ENCODE measurements at regions not wholly inside any gene's neighbourhood (a gene's known extent, or its start where the extent isn't known, plus 50 kb on each side); places are given as distances from the start of the nearest gene placed in this dataset.

DNA sequence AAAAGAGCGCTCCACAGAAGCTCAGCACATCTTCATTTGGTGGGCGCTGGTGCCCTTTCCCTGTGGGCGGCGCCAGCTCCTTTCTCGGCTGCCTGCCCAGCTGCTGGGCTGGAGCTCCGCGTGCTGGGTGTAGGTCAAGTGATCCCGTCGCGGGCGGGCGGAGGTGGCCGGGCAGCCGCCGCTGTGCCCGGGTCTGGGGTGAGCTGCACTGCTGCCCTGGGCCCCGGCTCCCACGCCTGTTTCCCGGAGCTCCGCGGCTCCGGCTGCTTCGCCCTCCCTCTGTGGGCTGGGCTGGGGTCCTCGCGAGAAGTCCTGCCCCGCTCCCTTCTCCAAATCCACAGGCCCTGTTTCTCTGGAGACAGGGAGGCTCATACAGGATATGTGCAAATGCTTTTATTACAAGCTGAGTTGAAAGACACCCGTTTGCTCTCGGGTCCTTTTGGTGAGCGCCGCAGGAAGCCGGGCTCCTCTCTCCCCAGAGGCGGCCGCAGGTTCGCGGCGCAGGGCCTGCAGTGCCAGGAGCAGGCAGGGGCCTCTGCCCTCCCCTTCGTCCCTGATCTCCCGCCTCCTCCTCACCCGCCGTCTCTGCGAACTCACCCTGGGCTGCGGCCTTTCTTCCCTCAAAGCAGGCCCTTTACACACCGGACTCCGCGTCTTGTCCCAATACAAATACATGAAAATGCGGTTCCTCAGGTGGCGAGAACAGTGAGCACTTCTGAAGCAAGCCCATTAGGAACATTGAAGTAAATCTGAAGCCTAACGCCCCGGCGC lies 67.8 kb upstream of the CAPRIN2 start:
- TF ChIP-seq, protein P1, sequence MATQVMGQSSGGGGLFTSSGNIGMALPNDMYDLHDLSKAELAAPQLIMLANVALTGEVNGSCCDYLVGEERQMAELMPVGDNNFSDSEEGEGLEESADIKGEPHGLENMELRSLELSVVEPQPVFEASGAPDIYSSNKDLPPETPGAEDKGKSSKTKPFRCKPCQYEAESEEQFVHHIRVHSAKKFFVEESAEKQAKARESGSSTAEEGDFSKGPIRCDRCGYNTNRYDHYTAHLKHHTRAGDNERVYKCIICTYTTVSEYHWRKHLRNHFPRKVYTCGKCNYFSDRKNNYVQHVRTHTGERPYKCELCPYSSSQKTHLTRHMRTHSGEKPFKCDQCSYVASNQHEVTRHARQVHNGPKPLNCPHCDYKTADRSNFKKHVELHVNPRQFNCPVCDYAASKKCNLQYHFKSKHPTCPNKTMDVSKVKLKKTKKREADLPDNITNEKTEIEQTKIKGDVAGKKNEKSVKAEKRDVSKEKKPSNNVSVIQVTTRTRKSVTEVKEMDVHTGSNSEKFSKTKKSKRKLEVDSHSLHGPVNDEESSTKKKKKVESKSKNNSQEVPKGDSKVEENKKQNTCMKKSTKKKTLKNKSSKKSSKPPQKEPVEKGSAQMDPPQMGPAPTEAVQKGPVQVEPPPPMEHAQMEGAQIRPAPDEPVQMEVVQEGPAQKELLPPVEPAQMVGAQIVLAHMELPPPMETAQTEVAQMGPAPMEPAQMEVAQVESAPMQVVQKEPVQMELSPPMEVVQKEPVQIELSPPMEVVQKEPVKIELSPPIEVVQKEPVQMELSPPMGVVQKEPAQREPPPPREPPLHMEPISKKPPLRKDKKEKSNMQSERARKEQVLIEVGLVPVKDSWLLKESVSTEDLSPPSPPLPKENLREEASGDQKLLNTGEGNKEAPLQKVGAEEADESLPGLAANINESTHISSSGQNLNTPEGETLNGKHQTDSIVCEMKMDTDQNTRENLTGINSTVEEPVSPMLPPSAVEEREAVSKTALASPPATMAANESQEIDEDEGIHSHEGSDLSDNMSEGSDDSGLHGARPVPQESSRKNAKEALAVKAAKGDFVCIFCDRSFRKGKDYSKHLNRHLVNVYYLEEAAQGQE (IDR thresholded peaks at IDR 0.05; ENCODE audit: insufficient replicate concordance, low read depth), result no peak
- TF ChIP-seq SPI1 (IDR thresholded peaks at IDR 0.05; ENCODE audit: borderline replicate concordance, low read depth), result no peak
- TF ChIP-seq, protein P2, sequence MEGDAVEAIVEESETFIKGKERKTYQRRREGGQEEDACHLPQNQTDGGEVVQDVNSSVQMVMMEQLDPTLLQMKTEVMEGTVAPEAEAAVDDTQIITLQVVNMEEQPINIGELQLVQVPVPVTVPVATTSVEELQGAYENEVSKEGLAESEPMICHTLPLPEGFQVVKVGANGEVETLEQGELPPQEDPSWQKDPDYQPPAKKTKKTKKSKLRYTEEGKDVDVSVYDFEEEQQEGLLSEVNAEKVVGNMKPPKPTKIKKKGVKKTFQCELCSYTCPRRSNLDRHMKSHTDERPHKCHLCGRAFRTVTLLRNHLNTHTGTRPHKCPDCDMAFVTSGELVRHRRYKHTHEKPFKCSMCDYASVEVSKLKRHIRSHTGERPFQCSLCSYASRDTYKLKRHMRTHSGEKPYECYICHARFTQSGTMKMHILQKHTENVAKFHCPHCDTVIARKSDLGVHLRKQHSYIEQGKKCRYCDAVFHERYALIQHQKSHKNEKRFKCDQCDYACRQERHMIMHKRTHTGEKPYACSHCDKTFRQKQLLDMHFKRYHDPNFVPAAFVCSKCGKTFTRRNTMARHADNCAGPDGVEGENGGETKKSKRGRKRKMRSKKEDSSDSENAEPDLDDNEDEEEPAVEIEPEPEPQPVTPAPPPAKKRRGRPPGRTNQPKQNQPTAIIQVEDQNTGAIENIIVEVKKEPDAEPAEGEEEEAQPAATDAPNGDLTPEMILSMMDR (IDR thresholded peaks at IDR 0.05; ENCODE audit: insufficient read depth, low read length), result no peak
- no peak for TF ChIP-seq POLR2AphosphoS5 (IDR thresholded peaks at IDR 0.05; ENCODE audit: low read depth)
- TF ChIP-seq GABPA (IDR thresholded peaks at IDR 0.05; ENCODE audit: low read depth), result no peak
- no peak overlapping the region for H3K27ac ChIP-seq (replicated peaks)
- H3K4me3 ChIP-seq (replicated peaks; ENCODE audit: insufficient read depth, low read length), result peak overlapping the region; percentile 25; the same call in 1 of the 2 replicates
- DNase-seq (ENCODE audit: low read depth in 1 of 2, low spot score in 1 of 2), result peak in 1 of 2 experiments; percentile 21
- H3K27me3 ChIP-seq (ENCODE audit: insufficient read depth, poor library complexity, severe bottlenecking), result peaks cover 25% of the 10 kb centered on the region

DNA sequence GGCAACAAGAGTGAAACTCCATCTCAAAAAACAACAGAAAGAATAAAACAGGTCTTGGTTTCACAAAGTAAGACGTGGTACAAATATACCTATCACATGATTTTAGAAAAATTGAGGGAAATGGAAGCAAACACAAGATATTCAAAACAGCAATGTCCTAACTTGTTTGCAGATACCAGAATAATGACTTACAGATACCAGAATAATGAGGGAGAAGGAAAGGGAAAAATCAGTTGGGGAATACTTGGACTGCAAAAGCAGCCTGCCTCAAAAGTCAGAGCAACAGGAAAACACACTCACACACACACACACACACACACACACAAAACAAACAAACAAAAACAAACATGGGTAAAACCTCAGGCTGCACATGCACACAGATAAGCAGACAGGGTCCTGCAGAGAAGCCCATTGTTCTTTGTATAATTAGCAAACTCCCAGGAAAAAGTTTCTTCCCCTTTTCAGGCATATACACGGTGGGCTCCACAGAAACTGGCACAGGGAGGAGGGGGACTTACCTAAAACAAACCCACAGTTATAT lies 65.7 kb upstream of the CAPRIN2 start:
- DNase-seq (ENCODE audit: low read depth in 1 of 2, low spot score in 1 of 2), result no peak
- no peak overlapping the region for H3K27ac ChIP-seq (replicated peaks)
- H3K27me3 ChIP-seq (ENCODE audit: insufficient read depth, poor library complexity, severe bottlenecking), result peaks cover 26% of the 10 kb centered on the region
- TF ChIP-seq GABPA (IDR thresholded peaks at IDR 0.05; ENCODE audit: low read depth), result no peak
- TF ChIP-seq, protein P2 (IDR thresholded peaks at IDR 0.05; ENCODE audit: insufficient read depth, low read length), result no peak
- TF ChIP-seq SPI1 (IDR thresholded peaks at IDR 0.05; ENCODE audit: borderline replicate concordance, low read depth), result no peak
- no peak for TF ChIP-seq POLR2AphosphoS5 (IDR thresholded peaks at IDR 0.05; ENCODE audit: low read depth)
- no peak overlapping the region for H3K4me3 ChIP-seq (replicated peaks; ENCODE audit: insufficient read depth, low read length)

DNA sequence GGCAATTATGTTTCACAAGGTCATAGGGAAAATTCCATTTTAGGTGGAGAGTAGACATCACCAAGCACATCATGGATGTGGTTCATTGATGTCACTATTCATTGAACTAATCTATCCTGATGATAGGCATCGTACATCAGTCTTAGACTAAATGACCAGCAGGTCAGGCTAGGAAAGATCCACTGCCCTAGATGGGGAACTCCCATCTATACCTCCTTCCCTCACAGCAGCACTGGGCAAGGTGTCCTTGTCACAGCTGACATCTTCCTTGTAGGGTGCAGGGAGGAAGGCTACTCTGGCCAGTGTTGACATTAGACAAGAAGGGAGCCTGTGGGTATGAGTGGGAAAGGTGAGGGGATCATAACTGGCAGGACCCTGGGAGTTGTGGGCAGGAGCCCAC lies 63.8 kb upstream of the CAPRIN2 start:
- H3K27me3 ChIP-seq (ENCODE audit: insufficient read depth, poor library complexity, severe bottlenecking), result peaks cover 22% of the 10 kb centered on the region
- no peak overlapping the region for H3K4me3 ChIP-seq (replicated peaks; ENCODE audit: insufficient read depth, low read length)
- no peak for TF ChIP-seq SPI1 (IDR thresholded peaks at IDR 0.05; ENCODE audit: borderline replicate concordance, low read depth)
- TF ChIP-seq, protein P1 (IDR thresholded peaks at IDR 0.05; ENCODE audit: insufficient replicate concordance, low read depth), result no peak
- no peak for TF ChIP-seq GABPA (IDR thresholded peaks at IDR 0.05; ENCODE audit: low read depth)
- TF ChIP-seq POLR2AphosphoS5 (IDR thresholded peaks at IDR 0.05; ENCODE audit: low read depth), result no peak
- TF ChIP-seq, protein P2 (IDR thresholded peaks at IDR 0.05; ENCODE audit: insufficient read depth, low read length), result no peak
- DNase-seq (ENCODE audit: low read depth in 1 of 2, low spot score in 1 of 2), result no peak
- no peak overlapping the region for H3K27ac ChIP-seq (replicated peaks)
